GM18909 (cell line): ENCODE measurements at regions not wholly inside any gene's neighbourhood (a gene's known extent, or its start where the extent isn't known, plus 50 kb on each side); places are given as distances from the start of the nearest gene placed in this dataset.

Experiments used
- ATAC-seq: cut with Tn5 transposase; IDR thresholded peaks from one replicate; pipeline ENCODE4 v1.9.1; 2021; ENCODE audit warnings: mild to moderate bottlenecking; ENCODE audit not compliant: unreplicated experiment, poor library complexity

DNA sequence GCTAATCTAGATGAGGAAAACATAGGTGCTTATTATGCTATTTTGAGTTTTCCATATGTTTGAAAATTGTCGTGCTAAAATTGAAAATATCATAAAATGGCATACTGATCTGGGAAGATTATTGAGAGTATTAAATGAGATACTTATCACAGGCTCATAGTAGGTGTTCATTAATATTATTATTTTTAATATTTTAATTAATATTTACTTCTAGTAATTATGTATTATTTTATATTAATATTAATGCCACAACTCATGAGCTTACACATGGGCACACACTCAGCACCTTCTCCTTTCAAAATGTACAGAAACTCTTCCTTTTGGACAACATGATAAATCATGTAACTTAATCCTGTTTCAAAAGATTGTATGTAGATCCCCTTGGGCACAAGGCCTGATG lies 223.6 kb downstream of the RAB28 start:
- ATAC-seq, result no peak

DNA sequence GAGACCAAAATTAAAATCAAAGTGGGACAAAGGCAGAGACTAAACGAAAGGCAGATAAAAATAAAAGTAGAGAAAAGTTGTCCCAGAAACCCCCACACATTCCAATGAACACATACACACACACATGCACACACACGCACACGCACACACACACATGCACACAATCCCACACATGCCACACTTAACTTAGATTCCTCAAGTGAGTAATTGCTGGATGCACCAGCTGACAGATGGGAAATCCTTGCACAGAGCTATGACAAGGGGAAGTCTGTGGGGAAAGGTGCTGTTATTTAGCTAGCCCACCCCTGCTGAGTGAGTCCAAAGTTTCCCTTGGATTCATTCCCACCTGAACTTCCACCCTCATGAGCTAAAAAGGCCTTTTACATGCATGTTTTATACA lies 233.9 kb downstream of the RAB28 start:
- ATAC-seq, result no peak

GRCh38 chr4:13248621-13249298 lies 235.4 kb downstream of the RAB28 start:
- ATAC-seq, result no peak

DNA sequence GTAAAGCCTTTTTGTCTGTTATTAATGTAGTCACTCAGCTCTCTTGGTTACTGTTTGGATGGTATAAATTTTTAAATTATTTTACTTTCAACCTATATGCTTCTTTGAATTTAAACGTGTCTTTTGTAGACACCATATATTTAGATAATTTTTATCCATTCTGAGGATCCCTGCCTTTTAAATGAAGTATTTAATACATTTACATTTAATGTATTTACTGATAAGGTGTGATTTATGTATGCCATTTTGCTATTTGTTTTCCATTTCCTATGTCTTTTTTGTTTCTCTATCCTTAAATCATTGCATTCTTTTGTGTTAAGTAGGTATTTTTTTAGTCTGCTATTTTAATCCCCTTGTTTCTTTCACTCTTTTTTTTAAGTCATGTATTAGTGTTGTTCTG lies 238.0 kb downstream of the RAB28 start:
- ATAC-seq, result no peak

DNA sequence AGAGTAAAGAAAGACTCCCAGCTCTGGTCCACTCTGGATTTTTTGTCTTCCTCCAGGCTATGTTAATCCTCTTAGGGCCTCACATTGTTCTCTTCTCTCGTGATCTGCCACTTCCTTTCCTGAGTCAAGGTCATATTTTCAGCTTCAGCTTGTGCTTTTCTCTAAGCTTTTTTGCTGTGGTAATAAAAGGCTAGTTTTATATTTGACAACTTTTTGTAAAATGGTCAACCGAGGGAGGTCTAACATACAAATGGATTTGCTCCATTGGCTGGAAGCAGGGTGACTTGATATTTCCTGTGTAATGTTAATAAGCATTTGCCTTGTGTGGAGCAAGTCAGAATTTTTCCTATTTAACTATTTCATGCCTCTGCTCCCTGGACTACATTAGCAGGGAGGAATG lies 239.7 kb downstream of the RAB28 start:
- no peak for ATAC-seq

- no peak for ATAC-seq
These were observed 241.0 kb downstream of the RAB28 start for GRCh38 chr4:13243152-13243551.

GRCh38 chr4:13240066-13240465 lies 244.1 kb downstream of the RAB28 start:
- ATAC-seq, result no peak

- no peak for ATAC-seq
These were observed 245.2 kb downstream of the RAB28 start for GRCh38 chr4:13238936-13239335.

GRCh38 chr4:13236485-13236884 lies 247.7 kb downstream of the RAB28 start:
- ATAC-seq, result no peak

- ATAC-seq, result no peak
These were observed 250.4 kb downstream of the RAB28 start for GRCh38 chr4:13233755-13234154.

DNA sequence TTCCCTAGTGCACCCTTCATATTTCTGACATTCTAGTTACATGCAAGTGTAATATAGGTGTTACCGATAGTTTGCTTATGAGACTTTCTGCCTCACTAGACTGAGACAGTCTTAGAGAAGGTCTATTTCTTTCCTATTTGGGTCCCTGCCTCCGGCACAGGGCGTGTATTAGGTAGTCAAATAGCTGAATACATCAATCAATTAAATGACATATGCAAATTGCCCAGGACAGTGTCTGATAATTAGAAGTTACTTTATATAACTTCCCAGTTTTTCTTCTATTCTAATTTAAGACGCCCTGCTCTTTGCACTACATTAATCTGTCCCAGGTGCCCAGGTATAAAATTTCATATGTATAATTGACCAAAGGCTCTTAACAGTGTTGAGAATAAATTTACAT lies 264.2 kb downstream of the RAB28 start:
- no peak for ATAC-seq

DNA sequence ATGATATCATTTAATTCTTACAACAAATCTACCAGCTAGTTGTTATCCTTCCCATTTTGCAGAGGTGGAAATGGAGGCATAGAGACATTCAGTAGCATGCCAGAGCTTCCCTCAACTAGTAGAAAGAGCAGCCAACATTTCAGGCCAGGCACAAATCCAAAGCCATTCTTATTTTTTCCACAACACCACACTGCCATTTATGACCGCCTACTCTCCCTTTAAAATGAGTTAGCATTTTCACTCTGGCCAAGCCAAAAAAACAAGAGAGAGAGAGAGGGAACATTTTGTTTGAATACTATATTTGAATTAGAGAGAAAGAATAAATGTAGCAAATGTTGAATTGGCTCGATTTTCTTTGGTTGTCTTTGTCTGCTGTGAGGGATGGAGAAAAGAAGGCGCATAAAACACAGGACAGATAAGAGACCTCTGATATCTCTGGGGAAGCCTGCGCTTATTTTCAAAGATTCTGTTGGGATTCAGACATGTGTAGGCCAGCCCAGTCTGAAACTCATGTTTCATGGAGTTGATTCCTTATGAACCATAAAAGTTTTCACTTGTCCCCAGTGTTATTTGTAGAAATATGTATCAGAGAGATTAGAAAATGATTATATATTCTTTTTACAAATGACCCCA lies 265.7 kb downstream of the RAB28 start:
- ATAC-seq, result no peak

DNA sequence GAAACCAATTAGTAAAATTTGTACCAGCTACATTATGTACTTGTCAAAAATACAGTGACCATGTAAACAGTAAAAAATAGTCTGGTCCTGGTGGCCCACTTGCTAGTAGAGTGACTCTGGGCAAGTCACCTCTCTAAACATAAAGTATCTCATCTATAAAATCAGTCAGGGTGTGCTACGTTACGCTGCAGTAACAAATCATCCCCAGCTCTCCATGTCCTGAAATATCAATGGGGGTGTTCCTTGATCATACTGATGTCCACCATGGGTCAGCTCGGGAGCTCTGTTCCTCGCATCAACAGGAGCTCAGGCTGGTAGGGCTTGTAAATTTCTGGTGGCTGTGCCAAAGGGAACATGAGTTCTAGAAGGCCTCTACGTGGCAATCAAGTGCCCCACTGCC lies 268.6 kb downstream of the RAB28 start:
- no peak for ATAC-seq

DNA sequence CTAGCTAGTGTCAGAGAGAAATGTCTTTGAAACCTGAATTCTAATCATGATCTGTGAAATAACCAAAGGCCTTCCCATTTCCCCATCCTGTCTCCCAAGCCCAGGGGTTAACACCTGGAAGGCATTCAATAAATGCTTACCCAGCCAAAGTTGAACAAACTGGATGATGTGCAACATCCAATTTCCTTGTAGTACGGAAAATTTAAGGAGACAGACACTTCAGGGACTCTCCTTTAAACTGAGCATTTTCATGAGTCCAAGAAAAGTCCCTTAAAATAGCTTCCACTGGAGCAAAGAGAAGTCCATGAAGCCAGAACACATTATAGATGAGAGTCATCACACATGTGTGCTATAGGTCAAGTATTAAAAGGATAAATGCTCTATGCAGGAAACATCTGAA lies 271.2 kb downstream of the RAB28 start:
- ATAC-seq, result no peak

- ATAC-seq, result no peak
These were observed 274.5 kb downstream of the RAB28 start for GRCh38 chr4:13209600-13209999.

- ATAC-seq, result no peak
These were observed 275.5 kb downstream of the RAB28 start for GRCh38 chr4:13208558-13209193.

GRCh38 chr4:13207226-13207625 lies 276.9 kb downstream of the RAB28 start:
- ATAC-seq, result no peak

DNA sequence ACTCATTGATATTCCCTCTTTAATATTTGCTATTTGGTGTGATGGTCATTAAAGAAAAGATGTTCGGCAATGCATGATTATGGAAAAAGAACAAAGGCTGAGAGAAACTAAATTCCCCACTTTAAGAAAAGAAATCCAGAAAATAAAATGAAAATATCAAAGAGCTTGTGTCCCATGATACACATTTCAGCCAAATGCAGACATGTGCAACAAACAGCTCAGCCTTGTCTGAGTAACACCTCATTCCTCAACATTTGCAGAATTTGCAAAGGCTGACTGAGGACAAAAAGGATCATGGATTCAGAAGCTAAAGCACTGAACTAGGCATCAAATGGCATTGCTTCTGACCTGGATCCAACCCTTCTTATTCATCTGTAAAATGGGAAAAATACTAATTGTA lies 281.0 kb downstream of the RAB28 start:
- no peak for ATAC-seq

- ATAC-seq, result no peak
These were observed 281.4 kb downstream of the RAB28 start for GRCh38 chr4:13202701-13203100.

- no peak for ATAC-seq
These were observed 282.9 kb downstream of the RAB28 start for GRCh38 chr4:13201241-13201640.

GRCh38 chr4:13196721-13197120 lies 287.4 kb downstream of the RAB28 start:
- ATAC-seq, result no peak

GRCh38 chr4:13193662-13194061 lies 290.5 kb downstream of the RAB28 start:
- no peak for ATAC-seq
